ENCODE measurements at regions not wholly inside any gene's neighbourhood (a gene's known extent, or its start where the extent isn't known, plus 50 kb on each side); places are given as distances from the start of the nearest gene placed in this dataset.

DNA sequence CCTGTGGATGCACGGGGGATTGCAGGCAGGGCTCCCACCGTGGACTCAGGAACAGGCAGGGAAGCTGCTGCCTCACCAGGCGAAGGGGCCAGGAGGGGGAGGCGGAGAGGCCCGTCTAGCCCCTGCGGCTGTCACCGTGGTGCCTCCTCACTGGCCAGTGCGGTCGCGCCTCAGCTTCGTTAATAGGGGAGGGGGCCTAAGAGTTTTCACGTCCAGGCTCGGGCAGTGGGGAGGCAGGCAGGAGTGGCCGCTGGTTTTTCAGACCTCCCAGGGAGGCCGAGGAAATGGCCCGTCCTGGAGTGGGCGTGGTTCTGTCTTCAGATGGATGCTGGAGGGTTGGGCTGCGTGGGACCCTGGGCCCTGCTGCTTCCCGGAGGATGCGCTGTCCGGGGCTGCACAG, 91.1 kb upstream of the B3GAT1 start:
- no peak for TF ChIP-seq POLR2A (IDR thresholded peaks at IDR 0.05)
- TF ChIP-seq, protein P1, sequence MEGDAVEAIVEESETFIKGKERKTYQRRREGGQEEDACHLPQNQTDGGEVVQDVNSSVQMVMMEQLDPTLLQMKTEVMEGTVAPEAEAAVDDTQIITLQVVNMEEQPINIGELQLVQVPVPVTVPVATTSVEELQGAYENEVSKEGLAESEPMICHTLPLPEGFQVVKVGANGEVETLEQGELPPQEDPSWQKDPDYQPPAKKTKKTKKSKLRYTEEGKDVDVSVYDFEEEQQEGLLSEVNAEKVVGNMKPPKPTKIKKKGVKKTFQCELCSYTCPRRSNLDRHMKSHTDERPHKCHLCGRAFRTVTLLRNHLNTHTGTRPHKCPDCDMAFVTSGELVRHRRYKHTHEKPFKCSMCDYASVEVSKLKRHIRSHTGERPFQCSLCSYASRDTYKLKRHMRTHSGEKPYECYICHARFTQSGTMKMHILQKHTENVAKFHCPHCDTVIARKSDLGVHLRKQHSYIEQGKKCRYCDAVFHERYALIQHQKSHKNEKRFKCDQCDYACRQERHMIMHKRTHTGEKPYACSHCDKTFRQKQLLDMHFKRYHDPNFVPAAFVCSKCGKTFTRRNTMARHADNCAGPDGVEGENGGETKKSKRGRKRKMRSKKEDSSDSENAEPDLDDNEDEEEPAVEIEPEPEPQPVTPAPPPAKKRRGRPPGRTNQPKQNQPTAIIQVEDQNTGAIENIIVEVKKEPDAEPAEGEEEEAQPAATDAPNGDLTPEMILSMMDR (IDR thresholded peaks at IDR 0.05 in 4 of 5, conservative IDR thresholded peaks at IDR 0.05 in 1 of 5), result no peak

DNA sequence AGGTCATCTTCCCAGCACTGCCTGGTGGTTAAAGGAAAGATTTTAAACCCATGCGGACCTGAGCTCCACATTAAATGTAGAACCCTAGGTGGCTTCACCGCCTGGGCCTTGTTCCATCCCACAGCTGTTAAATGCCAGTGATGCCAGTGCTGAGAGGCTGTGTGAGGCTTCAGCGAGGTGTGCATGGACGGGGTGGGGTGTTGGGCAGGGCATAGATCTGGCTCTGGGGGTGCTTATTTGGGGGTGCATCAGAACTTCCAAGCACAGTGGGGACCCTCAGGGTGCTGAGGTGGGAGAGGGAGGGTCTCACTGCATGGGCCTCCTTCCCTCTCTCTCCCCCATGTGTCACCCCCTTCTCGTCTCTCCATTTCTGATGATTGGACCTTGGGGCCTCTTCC, 90.1 kb upstream of the B3GAT1 start:
- DNase-seq (no peak), ATAC-seq (no peak)
- intact Hi-C loops (cut with DNase I; ENCODE audit: low total_unique reads) (no loop called here), in situ Hi-C loops (cut with MboI; ENCODE audit: low sequenced_read_pairs in 4 of 4) (no loop called here)
- H3K36me3 ChIP-seq, result no peaks in the 10 kb centered on the region
- peaks cover 0 to 4% (median 0%) of the 10 kb centered on the region in 3 donors for H3K27me3 ChIP-seq
- H3K9me3 ChIP-seq, result no peaks in the 10 kb centered on the region
- no peak overlapping the region for H3K4me3 ChIP-seq
- no peak overlapping the region for H3K27ac ChIP-seq
- TF ChIP-seq, protein P1 (IDR thresholded peaks at IDR 0.05 in 4 of 5, conservative IDR thresholded peaks at IDR 0.05 in 1 of 5), result no peak
- no peak for TF ChIP-seq POLR2A (IDR thresholded peaks at IDR 0.05)
- H3K4me1 ChIP-seq, result no peaks in the 10 kb centered on the region

More for the DNA sequence above, 91.1 kb upstream of the B3GAT1 start:
- Histone ChIP-seq H3K27ac (no peak overlapping the region), H3K36me3 (no peaks in the 10 kb centered on the region), H3K9me3 (no peaks in the 10 kb centered on the region), H3K4me1 (no peaks in the 10 kb centered on the region), H3K4me3 (no peak overlapping the region), H3K27me3 (peaks cover 0 to 4% (median 0%) of the 10 kb centered on the region in 3 donors)
- ATAC-seq, result no peak
- intact Hi-C loops (cut with DNase I; ENCODE audit: low total_unique reads) (no loop called here), in situ Hi-C loops (cut with MboI; ENCODE audit: low sequenced_read_pairs in 4 of 4) (no loop called here)
- no peak for DNase-seq

- Histone ChIP-seq H3K27ac (no peak overlapping the region), H3K9me3 (no peaks in the 10 kb centered on the region), H3K4me3 (no peak overlapping the region), H3K27me3 (peaks cover 0 to 4% (median 0%) of the 10 kb centered on the region in 3 donors), H3K36me3 (no peaks in the 10 kb centered on the region), H3K4me1 (no peaks in the 10 kb centered on the region)
- no peak for ATAC-seq
- in situ Hi-C loops (cut with MboI; ENCODE audit: low sequenced_read_pairs in 4 of 4), result no loop called here
- TF ChIP-seq, protein P1 (IDR thresholded peaks at IDR 0.05 in 4 of 5, conservative IDR thresholded peaks at IDR 0.05 in 1 of 5), result no peak
- no peak for TF ChIP-seq POLR2A (IDR thresholded peaks at IDR 0.05)
- intact Hi-C loops (cut with DNase I; ENCODE audit: low total_unique reads), result no loop called here
- no peak for DNase-seq
Observed at GRCh38 chr11:134501406-134502152, 89.5 kb upstream of the B3GAT1 start.

DNA sequence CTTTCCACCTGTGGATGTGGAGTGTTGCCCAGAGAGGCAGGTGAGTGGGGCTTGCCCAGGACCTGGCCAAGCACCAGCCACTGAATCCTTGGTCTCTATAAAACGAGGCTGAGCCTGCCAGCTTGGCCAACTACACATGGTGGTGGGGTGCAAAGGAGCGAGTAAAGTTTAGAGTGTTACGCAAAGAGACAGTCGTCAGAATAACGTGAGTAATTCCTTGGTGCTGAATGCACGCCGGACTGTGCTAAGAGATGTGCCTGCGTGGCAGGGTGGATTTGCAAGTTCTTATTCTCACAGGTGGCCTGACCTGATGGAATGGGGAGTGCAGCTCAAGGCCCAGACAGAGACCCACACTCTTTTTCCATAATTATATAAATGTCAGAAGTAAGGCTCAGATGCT, 88.6 kb upstream of the B3GAT1 start:
- peaks cover 0 to 4% (median 0%) of the 10 kb centered on the region in 3 donors for H3K27me3 ChIP-seq
- ATAC-seq (no peak), DNase-seq (no peak)
- H3K36me3 ChIP-seq, result no peaks in the 10 kb centered on the region
- no peak for TF ChIP-seq POLR2A (IDR thresholded peaks at IDR 0.05)
- TF ChIP-seq, protein P1 (IDR thresholded peaks at IDR 0.05 in 4 of 5, conservative IDR thresholded peaks at IDR 0.05 in 1 of 5), result no peak
- H3K9me3 ChIP-seq, result no peaks in the 10 kb centered on the region
- H3K4me3 ChIP-seq, result no peak overlapping the region
- intact Hi-C loops (cut with DNase I; ENCODE audit: low total_unique reads) (no loop called here), in situ Hi-C loops (cut with MboI; ENCODE audit: low sequenced_read_pairs in 4 of 4) (no loop called here)
- H3K27ac ChIP-seq, result no peak overlapping the region
- H3K4me1 ChIP-seq, result no peaks in the 10 kb centered on the region
